Fibroblast of mammary gland (primary cell): ENCODE measurements at regions not wholly inside any gene's neighbourhood (a gene's known extent, or its start where the extent isn't known, plus 50 kb on each side); places are given as distances from the start of the nearest gene placed in this dataset.

Experiments used
- DNase-seq: peaks from one replicate; pipeline ENCODE4 v3.0.0-alpha.2; 2010; ENCODE audit warnings: low read depth
- H3K4me3 ChIP-seq: 2 replicates; pipeline ENCODE4 v1.5.1; 2011; ENCODE audit warnings: low read depth, mild to moderate bottlenecking, low read length, moderate library complexity; ENCODE audit not compliant: control insufficient read depth
- CTCF ChIP-seq: conservative IDR thresholded peaks from 2 replicates; pipeline ENCODE4 v1.5.1; 2011; ENCODE audit warnings: low read depth, low read length, inconsistent platforms; ENCODE audit not compliant: control insufficient read depth, insufficient read depth

DNA sequence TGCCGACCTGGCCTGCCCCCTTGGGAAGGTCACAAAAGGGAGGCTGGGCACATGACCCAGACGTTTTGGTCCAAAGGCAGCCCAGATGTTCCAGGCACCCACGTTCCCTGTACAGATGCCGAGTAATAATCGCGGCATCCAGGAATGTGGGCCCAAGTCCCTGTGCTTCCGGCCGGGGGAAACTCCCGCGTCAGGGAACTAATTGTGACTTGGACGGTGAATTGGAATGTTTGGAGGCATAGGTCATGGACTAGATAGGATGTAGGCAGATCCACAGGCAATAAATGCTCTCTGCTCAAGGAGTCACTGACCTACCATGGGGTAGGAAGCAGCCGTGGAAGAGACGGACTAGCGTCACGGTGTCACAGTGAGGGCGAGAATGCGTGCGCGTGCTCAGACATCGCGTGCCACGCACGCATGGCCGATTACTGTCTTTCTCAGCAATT, 178.4 kb downstream of the DUSP10 start:
- TF ChIP-seq CTCF: no peak
- DNase-seq: peak; percentile 7
- no peak overlapping the region for H3K4me3 ChIP-seq

- no peak for TF ChIP-seq CTCF
- no peak overlapping the region for H3K4me3 ChIP-seq
- DNase-seq: no peak
These were observed 177.0 kb downstream of the DUSP10 start for GRCh38 chr1:221564891-221565290.

DNA sequence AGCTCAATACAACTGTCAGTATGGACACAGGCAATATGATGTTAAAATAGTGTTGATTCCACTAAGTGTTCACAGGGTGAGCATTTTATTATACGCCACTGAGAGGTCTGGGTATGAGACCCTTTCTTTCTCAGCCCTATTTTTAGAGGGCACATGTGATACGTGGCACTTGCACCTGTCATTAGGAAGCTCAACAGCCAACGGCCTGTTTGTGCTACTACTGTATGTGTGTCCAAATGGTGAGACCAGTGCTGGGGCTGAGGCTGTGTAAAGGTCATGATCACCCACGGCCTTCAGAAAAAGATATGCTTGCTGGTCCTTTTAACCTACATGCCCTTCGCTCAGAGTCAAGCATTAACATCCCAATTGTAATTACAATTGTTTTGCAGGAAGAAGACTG, 176.2 kb downstream of the DUSP10 start:
- no peak for DNase-seq
- no peak for TF ChIP-seq CTCF
- H3K4me3 ChIP-seq: no peak overlapping the region

DNA sequence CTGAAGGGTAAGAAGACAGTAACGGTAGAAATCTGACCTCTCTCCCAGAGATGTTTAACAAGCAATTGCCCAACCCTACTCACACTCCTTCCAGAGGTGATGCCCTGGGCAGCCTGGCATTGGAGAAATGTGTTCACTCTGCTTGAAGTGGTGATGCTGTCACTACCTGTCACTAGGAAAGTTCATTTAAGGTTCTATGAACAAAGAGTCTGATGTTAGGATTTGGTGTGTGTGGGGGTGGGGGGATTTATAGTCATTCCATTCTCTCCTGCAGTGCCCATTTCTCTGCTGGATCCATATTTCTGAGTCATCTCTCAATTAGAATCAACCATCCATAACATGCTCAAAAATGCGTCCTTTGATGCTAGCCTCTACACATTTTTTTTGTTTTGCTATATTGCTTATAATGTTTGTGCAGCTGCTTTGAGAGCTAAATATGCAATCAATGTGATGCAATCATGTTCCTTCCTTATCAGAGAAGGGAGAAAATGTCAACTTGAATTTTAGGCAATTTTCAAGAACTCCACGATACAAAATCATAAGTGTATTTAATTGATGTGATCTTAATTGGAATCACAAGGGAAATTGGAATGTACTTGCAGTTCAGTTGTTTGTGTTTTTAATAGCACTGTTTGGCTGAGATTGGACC, 173.9 kb downstream of the DUSP10 start:
- TF ChIP-seq CTCF: no peak
- no peak for DNase-seq
- H3K4me3 ChIP-seq: no peak overlapping the region

- peak; percentile 29 for DNase-seq
- TF ChIP-seq CTCF: no peak
- no peak overlapping the region for H3K4me3 ChIP-seq
These were observed 168.1 kb downstream of the DUSP10 start for GRCh38 chr1:221573756-221574155.

- no peak for TF ChIP-seq CTCF
- no peak overlapping the region for H3K4me3 ChIP-seq
- no peak for DNase-seq
These were observed 167.4 kb downstream of the DUSP10 start for GRCh38 chr1:221574529-221574928.

GRCh38 chr1:221575605-221576004, 166.3 kb downstream of the DUSP10 start:
- DNase-seq: no peak
- no peak for TF ChIP-seq CTCF
- H3K4me3 ChIP-seq: no peak overlapping the region
